ENCODE measurements at regions not wholly inside any gene's neighbourhood (a gene's known extent, or its start where the extent isn't known, plus 50 kb on each side); places are given as distances from the start of the nearest gene placed in this dataset.

DNA sequence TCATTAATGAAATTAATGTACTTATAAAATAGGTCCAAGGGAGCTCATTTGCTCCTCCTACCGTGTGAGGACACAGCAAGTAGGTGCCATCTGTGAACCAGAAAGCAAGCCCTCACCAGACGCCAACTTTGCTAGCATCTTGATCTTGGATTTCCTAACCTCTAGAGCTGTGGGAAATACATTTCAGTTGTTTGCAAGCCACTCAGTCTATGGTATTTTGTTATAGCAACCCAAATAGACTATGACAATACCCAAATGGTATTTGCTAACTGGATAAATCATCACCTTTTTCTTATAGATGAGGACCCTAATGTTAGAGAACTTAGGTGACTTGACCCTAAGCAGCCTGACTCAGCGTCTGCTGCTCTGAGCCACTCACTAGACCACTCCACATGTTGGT, 379.6 kb downstream of the HRH4 start:
- DNase-seq, result no peak

DNA sequence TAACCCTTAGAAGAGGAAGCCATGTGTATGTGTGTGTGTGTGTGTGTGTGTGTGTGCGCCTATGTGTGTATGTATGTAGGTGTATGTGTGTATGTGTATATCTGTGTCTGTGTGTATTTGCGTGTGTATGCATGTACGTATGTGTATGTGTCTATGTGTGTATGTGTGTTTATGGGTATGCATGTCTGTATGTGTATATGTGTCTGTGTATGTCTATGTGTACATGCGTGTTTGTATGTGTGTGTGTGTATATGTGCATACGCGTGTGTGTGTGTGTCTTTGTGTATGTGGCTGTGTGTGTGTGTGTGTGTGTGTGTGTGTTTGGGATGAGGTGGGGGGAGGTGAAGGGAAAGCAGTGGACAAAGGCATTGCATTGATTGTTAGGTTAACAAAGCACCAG, 380.2 kb downstream of the HRH4 start:
- no peak for DNase-seq

DNA sequence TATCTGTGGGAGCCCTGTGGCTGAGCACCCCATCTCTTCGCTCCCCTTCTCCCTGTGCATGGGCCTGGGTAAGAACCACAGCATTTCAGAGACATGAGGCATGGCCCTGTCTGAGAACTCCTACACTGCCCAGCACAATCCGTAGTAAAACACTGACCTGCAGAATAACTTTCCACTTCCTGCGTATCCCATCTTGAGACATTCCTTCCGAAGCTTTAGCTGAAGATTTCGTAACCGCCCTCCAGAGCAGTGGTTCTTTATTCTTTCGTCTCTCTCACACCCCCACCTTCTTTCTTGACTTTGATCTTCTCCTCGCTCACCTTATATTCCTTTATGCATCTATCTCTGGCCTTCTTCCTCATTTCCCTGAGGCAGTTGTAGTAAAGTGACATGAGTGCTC, 381.1 kb downstream of the HRH4 start:
- no peak for DNase-seq

DNA sequence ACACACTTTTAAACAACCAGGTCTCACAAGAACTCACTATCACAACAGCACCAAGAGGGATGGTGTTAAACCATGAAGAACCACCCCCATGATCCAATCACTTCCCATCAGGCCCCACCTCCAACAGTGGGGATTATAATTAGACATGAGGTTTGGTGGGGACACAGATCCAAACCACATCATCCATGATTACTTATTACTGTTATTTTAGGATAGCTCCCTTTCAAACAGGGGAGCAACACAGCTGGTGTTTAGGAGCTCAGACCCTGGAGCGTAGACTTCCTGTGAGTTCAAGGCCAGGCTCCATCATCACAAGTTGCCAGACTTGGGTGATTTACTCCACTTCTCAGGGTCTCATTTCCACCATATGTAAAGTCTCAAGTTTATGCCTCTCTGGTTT, 382.7 kb downstream of the HRH4 start:
- DNase-seq, result no peak

DNA sequence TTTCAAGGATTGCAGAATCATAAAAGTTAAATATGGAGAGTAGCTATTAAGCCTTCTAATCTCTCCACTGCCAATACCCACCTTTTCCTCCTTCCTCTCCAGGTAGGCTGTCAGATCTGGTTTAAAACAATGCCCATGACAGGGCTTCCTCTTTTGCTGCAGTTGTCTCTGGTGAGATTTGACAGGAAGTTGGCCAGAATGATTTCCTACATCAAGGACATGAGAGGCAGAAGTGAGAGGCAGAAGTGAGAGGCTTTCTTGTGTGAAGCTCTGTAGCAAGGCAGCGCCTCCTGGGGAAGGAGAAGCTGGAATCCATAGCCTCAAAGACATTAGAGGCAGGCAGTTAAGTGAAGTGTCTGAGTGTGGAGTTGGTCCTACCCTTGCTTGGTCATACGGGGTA, 385.7 kb downstream of the HRH4 start:
- no peak for DNase-seq

DNA sequence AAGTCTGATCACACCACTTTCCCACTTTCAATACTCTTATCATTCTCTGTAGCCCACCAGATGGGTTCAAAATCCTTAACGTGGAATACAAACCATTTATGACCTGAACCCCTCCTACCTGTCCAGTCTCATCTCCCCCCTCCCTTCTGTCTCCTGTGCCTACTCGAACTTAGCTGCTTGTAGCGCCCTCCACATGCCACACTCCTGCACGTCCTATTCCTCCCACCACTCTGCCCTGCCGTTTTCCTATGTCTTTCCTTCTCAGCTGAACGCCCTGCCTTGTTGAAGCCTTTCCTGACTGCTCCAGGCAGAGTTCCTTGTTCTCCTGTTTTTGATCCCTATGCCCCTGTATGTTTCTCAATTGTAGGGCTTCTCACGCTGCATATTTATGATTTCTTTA, 390.1 kb downstream of the HRH4 start:
- no peak for DNase-seq

DNA sequence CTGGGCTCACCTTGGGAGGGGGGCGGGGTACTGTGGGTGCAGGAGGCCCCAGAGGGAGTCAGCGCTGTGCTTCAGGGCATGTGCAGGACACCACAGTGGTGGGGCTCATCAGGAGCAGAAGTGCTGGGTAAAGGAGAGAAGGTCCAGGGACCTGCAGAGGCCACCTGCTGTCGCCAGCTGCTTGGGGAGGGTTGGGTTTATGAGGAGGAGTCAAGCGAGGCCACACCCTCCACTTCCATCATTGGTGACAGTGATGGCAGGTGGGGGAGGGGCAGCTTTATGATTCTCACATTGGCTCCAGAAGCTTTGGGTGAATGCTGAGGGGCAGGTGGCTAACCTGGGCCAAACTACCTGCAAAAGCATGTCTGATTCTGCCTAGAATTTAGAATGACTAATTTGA, 392.6 kb downstream of the HRH4 start:
- DNase-seq, result no peak

DNA sequence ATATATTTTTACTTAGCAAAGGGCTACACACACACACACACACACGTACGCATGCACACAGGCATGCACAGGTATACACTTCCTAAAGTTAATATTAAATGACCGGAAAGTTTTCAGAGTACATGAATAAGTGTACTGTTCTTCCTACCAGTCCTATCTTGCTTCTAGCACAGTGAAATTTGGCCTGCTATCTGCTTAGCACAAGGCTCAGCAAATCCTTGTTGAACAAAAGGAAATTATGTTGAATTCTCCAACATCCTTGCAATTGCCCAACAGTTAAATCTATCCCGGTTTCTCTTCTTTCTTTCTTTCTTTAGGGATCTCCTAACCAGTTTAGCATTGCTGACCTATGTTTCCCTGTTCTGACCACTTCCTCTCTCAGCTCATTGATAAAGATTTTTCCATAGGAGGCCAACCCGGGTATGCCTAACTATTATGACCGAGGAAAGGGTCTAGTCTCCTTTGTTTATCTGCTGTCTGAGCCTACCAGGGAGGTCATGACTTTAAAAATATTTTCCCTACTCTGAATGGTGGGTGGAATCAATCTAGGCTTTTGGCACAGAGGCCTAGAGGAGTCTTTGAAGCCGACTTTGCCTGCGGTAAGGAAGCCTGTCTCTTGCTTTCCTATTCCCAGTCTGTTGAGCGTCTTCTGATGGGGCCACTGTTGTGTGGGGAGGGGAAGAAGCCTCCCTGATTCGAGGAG, 400.7 kb downstream of the HRH4 start:
- DNase-seq, result no peak

DNA sequence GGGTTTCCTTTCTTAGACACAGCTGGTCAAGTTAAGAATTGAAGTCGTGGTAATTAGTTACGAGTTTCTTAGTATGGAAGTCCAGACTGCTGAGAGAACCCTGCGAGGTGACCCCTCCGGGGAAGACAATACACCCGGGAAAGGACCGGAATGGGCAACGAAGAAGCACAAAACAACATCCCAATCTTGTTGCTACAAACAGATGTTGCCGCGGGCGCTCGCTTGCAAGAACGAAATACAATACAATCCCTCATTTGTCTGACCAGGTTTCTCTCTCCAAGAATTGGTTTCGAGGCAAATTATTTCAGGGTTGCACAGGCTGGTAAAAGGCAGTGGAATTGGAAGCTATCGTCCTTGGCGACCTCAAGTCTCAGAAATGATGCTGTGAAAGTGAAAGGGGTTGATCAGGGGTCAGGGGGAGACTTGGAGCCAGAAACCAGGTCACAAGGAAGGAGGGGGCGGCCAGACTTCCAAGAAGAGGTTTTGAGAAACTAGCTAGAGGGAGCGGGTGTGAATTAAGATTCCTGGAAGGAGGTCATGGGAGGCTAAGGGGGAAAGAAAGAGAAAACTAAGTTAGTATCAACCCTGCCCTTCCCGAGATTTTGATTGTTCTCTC, 401.9 kb downstream of the HRH4 start:
- DNase-seq, result no peak

DNA sequence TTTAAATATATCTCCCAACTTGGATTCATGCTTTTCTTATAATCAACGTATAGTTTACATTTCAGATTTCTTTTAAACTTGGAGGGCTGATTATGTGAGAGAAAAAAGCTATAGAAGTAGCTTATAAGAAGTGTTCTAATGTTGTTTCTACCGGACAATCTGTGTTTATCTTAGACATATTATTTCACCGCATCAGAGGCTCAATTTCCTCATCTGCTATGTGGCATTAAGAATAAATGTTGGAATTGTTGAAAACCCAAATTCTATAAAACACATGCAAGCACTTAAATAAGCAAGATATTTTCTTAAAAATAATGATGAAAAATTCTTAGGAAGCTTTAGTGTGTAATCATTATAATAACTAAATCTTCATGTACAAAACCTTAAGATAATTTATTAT, 407.9 kb downstream of the HRH4 start:
- DNase-seq, result no peak

DNA sequence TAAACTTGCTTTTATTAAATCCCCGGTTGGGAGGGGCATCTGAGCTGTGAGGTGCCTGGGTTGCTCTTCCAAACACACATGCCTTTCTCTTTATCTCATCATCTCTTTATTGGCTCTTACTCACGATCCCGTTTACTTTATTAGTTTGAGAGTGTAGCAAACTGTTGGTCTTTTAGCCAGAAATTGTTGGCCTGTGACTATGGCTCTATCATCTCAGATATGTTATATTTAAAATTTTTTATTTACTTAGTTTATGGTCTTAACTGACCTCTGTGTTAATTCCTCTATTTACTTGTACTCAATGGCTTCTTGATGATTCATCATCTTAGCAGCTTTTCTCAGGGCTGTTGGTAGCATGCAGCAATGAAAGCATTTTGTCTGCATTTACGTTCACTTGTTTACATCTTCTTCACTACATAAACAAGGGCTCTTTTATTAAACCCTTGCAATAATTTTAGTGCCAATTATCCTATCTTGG, 408.4 kb downstream of the HRH4 start:
- DNase-seq, result no peak

DNA sequence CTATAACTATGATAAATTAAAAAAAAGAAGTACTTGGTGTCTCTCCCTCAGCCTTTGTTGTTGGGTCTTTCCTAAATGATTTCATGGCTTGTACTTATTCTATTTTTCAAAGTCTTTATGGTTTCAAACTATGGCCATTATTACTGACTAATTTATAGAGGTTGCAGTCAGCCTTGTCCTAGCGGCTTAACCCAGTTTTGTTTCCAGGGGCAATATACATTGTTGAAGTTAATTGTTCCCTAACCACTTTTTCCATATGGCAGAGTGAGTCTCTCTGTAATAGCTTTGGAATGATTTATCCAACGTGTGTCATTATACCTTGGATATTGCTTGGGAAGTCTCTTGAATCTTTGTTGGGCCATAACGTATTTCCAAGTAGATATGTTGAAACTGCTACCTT, 408.8 kb downstream of the HRH4 start:
- DNase-seq, result no peak

DNA sequence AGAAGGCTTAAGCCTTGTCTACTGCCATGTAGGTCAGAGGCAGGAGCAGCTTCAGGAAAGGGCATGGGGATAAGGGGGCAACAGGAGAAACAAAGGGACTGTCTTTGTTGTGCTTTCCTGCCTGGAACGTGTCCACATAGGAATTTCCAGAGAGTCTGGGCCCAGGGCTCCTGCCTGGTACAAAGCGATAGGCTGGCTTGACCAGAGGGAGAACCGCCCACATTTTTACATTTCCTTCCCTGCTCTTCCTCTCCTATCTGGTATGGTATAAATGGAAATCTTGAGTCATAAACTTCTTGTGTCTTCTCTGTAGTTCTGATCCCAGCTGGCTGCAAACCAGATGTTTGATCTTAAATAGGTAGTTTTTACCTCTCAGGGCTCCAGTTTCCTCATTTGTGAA, 414.8 kb downstream of the HRH4 start:
- DNase-seq, result peak; percentile 67

DNA sequence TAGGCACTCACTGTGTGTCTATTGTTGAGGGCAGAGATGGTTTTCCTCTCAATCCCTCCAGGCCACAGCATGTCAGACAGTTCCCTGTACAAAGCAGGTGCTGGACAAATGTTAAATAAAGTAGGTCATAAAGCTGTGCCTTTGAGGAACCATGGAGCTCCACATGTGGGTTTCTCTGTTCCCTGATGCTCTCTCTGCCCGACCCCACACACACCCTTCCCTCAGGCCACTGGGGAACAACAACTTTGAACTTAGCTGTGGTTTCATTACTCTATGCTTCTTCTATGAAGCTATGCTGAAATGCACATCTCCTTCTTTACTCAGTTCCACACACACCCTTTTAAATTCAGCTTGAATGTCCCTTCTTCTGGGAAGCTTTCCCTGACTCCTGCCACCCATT, 415.3 kb downstream of the HRH4 start:
- DNase-seq, result no peak

DNA sequence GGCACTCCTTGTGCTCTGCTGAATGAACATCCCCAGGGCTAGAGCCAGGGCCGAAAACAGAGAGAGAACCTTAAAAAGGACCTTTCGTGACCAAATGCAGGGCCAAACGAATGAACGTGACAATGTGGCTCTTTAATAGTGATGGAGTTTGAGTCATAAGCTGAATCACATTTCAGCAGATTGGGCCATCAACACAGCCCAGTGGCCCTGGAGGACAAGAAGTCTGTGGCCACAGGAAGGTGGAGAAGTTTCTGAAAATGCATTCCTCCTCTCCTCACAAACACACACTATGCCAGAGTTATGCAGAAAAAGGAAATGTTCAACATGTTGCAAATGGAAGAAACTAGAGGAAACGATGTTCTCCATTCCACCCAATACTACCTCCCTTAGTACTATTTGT, 415.8 kb downstream of the HRH4 start:
- DNase-seq, result no peak

DNA sequence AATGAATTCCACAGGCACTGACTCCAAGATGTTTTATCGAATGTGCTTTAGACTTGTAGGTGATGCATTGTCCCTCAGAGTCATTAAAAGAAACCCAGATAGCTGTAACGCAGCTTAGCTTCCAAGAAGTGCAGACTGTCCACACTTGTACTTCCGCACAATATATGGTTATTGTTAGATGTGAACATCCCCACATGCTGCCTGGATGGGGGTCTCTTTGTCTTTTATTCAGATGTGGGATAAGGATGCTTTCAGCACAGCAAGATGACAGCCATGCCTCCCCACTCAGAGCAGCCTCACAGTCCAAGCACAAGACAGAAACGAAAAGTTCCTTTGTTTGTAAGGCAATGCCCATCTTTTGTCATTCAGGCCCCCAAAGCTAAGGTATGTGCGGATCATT, 416.6 kb downstream of the HRH4 start:
- DNase-seq, result no peak

DNA sequence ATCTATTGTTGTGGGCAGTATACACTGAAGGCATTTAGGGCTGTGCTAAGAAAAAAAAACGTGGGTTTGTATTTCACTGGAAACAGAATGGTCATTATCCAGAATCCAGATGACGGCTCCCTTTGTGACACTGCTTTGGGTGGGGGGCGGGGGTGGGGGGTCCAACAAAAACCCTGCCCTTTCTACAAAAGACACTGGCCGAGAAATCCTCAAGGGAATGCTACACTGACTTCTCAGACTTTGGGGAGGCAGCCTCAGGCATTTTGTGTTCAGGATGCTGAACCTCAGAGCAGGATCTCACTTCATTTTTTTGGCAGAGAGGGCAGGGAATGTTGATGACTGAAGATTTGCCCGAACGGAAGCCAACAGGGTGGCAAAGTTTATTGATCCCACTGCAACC, 417.1 kb downstream of the HRH4 start:
- no peak for DNase-seq

DNA sequence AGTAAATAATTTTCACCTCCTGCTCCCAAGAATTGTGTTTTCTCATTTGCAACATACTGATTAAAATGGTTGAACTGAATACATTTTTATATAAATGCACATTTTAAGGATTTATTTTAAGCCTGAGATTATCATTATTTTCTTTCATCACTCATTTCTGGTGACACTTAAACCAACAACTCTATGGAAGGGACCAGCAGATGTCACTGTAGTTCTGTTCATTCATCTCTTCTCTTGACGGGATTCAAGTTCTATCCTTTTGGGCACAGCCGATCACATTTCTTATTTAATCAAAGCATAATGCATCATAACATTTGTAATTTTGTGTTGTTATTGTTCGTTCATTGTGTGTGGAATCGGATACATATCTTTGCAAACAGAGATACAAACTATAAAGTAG, 417.9 kb downstream of the HRH4 start:
- no peak for DNase-seq

DNA sequence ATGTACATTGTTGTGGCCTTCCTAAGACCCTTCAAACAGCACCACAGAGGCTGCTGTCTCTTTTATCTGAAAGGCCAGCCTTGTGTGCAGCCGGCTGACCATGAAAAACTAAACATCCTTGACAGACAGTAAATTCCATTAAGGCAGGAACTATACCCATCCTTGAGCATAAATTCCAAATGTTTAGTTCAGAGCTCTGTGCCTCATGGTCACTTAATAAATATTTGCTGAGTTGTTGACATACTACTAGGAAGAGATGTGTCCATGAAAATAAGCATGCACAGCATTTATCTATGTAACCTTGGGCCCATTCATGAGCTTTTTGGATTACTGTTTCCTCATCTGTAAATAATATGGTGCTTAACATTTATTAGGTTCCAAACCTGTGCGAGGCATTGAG, 424.8 kb downstream of the HRH4 start:
- no peak for DNase-seq

DNA sequence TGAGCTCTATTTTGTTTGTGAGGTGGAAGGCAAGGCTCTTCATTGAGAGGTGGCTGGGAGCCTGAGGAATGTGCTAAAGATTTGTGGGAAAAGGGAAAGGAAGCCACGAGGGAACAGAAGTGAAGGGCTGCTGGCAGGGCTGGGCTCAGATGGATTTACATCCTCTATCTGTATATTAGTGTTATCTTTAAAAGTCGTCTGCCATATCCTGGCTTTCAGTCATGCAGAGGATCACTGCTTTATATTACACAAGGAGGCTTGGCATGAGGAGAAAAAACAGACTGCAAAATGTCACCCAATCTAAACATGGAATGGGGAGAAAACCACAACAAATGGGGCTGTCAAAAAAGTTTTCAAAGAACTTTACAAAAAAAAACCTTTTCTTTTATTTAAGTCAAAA, 434.4 kb downstream of the HRH4 start:
- DNase-seq, result no peak

DNA sequence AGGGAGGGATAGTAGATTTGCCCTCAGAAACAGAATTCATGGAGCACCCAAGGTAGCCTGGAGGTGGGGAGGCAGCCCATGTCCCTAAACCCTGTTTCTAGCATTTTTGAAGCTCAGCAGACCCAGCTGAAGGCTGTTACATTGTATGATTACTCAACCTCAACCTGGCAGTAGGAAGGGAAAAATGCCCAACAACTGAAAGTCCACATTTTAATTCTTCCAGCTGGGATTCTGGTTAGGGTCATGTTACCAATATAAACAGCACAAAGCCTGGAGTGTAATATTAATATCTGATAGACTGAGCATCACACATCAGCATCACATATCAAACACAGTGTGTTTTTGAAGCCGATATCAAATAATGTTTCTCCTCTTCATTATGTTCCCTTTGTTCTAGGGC, 437.0 kb downstream of the HRH4 start:
- DNase-seq, result no peak

DNA sequence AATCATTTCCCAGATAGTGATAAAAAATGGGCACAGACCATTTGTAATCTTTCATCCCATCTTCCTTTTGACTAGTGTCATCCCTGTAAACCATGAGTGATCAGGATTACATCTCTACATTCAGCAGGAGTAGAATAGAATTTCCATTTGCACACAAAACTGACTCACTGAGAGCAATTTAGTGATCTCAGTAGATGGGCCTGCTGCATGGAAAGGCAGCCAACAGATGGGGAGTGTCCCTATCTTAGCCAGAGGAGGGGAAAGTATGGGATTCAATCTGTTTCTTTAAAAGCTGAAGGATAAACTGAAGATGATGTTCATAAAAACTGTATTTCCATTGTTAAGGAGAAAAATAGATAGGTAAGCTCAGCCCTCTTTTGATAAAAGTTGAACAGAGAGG, 441.7 kb downstream of the ZNF521 start:
- DNase-seq, result no peak

DNA sequence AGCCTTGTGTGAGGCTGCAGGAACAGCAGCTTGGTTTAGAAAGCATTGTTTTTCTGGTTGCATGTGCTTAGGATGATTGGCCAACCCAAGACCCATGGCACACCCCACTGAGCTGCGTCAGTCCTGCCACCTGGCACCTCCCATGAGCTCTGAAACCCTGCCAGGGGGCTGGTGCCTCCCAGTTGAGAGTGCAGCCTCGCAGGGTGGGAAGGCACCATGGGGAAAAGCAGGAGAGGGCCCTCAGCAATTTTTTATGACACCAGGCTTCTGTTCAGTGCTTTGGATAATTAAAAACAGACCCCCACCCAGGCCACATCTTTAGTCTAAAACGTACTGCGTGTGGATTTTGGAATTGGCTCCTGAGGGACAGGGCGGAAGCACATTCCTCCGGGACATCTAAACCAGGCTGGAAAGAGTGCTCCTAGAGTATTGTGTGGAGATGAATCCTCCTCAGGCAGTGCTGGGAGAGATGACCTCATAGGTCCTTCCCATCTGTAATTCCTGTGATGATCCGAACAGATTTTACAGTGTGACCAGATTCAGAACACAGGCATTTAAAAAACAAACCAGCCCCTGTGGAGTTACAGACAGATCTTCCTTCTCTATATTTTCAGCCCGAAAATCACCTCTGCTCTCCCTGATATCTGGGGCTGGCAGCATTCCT, 438.3 kb downstream of the ZNF521 start:
- no peak for DNase-seq

DNA sequence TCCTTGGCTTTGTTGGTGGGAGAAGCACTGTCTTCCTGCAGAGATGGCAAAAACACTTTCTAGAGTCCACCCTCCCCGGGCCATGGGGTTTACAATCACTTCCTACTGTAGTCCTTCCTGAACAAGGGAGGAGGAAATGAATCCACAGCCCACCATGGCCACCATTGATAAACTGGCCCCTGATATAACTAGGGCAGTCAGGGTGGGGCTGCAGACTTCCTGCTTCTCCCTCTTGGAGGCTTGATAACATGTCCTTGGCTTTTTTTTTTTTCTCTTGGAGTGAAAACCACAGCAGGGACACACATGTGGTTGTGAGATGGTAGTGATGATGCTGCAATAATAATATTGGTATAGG, 437.8 kb downstream of the ZNF521 start:
- no peak for DNase-seq

DNA sequence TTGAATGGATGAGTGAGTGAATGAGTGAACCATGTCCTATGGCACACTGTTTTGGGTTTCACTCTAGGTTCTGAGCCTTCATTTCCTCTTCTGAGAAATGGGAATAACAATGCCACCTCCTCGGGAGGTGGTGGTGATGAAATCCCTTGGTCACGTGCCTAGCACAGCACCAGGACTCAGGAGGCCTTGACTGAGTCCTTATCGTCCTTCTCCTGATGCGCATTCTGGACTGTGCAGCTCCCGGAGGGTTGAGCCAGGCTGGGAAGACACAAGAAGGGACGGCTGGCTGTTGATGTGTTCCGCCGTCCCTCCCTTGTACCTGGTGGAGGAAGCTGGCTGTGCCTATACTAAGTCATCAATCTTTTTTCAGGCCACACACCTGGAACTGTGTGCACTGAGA, 437.3 kb downstream of the ZNF521 start:
- DNase-seq, result no peak
